GM06990 (cell line): ENCODE measurements at regions not wholly inside any gene's neighbourhood (a gene's known extent, or its start where the extent isn't known, plus 50 kb on each side); places are given as distances from the start of the nearest gene placed in this dataset.

Source experiments
- DNase-seq: peaks from one replicate; pipeline ENCODE4 v3.0.0-alpha.2; 2011; ENCODE audit not compliant: insufficient read length; ENCODE audit errors: extremely low read depth
- H3K27me3 ChIP-seq: replicated peaks from 2 replicates; pipeline ENCODE4 v1.6.0; 2011; ENCODE audit warnings: low read length; ENCODE audit not compliant: control insufficient read depth, insufficient read depth
- H3K36me3 ChIP-seq: 2 replicates; pipeline ENCODE4 v1.5.1; 2011; ENCODE audit warnings: low read length; ENCODE audit not compliant: control insufficient read depth, insufficient read depth
- H3K4me3 ChIP-seq: replicated peaks from 2 replicates; pipeline ENCODE4 v1.5.1; 2011; ENCODE audit warnings: low read depth, mild to moderate bottlenecking, control low read depth, low read length
- TF ChIP-seq, protein P1 (sequence below): IDR thresholded peaks from 2 replicates; pipeline ENCODE4 v1.5.1; 2011; ENCODE audit warnings: low read length, control low read depth, mild to moderate bottlenecking, inconsistent platforms; ENCODE audit not compliant: insufficient read depth, poor library complexity, severe bottlenecking

GRCh38 chr14:54251356-54251755, 145.5 kb upstream of the CDKN3 start:
- DNase-seq: no peak
- TF ChIP-seq, protein P1, sequence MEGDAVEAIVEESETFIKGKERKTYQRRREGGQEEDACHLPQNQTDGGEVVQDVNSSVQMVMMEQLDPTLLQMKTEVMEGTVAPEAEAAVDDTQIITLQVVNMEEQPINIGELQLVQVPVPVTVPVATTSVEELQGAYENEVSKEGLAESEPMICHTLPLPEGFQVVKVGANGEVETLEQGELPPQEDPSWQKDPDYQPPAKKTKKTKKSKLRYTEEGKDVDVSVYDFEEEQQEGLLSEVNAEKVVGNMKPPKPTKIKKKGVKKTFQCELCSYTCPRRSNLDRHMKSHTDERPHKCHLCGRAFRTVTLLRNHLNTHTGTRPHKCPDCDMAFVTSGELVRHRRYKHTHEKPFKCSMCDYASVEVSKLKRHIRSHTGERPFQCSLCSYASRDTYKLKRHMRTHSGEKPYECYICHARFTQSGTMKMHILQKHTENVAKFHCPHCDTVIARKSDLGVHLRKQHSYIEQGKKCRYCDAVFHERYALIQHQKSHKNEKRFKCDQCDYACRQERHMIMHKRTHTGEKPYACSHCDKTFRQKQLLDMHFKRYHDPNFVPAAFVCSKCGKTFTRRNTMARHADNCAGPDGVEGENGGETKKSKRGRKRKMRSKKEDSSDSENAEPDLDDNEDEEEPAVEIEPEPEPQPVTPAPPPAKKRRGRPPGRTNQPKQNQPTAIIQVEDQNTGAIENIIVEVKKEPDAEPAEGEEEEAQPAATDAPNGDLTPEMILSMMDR: no peak
- Histone ChIP-seq H3K27me3 (no peaks in the 10 kb centered on the region; the same call in none of the 2 replicates), H3K4me3 (no peak overlapping the region), H3K36me3 (no peaks in the 10 kb centered on the region)

DNA sequence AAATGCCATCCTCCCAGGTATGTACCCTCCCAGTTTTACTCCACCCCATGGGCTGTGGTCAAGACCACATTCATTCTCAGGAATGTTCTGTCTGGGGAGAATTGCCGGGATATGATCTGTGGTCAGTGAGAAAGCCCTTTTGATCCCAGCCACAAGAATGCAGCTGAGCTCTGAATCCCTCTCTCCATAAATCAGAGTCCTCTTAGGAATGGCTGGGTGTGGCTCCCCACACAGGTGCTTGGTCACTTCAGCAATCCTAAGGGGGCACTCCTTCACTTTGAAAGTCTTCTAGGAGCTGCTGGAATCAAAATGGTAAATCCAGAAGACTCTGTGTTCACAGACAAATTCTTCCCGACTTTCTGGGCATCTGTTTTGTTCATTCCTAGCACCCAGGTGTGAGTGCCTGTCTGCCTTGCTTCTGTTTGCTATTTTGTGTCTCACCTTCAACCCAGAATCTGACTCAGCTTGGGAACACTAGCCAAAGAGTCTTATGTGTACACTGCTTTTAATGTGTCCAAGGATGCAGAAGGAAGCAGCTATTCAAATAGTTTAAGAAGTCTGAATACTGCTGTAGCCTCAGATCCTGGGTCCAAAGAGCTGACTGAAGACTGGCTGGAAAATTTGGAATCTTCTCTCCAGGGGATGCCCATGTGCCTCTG, 144.6 kb upstream of the CDKN3 start:
- TF ChIP-seq, protein P1: no peak
- Histone ChIP-seq H3K27me3 (no peaks in the 10 kb centered on the region; the same call in none of the 2 replicates), H3K36me3 (no peaks in the 10 kb centered on the region), H3K4me3 (no peak overlapping the region)
- no peak for DNase-seq

DNA sequence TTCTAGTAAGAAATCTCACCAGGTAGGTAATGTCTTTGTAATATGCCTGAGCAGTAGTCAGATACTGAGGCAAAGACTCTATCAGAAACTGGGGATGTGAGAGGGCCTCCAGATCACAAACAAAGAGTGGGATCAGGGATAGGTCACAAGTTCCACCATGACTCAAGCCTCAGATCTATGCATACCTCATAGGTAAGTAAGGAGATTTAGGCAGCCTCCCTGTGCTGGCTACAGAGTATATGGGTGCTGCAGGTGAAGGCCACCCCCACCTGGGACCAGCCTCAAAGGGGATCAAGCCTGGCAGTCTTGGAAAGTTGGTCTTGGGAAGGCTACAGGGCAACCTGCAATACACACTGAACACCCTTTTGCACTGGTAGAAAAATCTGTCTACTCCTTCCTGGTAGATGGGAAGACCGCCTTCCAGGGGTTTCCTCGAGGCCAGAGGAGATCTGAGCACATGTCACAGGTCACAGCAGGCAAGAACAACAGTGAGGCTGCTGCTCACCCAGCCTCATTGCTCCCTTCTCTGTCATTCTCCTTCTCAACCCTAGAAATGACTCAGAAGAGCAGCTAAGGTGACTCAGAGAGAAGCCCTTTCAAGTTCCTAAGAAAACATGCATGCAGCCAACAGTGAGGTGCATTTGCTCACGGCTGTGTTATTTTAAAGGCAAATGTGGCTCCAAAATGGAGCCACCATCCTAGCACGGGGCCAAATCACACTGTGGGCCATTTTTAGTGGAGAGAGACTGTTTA, 143.4 kb upstream of the CDKN3 start:
- Histone ChIP-seq H3K36me3 (no peaks in the 10 kb centered on the region), H3K4me3 (no peak overlapping the region), H3K27me3 (no peaks in the 10 kb centered on the region; the same call in none of the 2 replicates)
- TF ChIP-seq, protein P1: no peak
- no peak for DNase-seq

- TF ChIP-seq, protein P1: no peak
- no peaks in the 10 kb centered on the region; the same call in 1 of the 2 replicates for H3K27me3 ChIP-seq
- H3K36me3 ChIP-seq: no peaks in the 10 kb centered on the region
- DNase-seq: no peak
- no peak overlapping the region for H3K4me3 ChIP-seq
These were observed 140.7 kb upstream of the CDKN3 start for GRCh38 chr14:54256156-54256555.

- no peak for DNase-seq
- H3K4me3 ChIP-seq: no peak overlapping the region
- no peaks in the 10 kb centered on the region for H3K27me3 ChIP-seq
- TF ChIP-seq, protein P1: no peak
- no peaks in the 10 kb centered on the region for H3K36me3 ChIP-seq
These were observed 139.4 kb upstream of the CDKN3 start for GRCh38 chr14:54257424-54257823.
